Activated T-cell treated with anti-CD3 and anti-CD28 coated beads for 4 hours (primary cell): ENCODE measurements at regions not wholly inside any gene's neighbourhood (a gene's known extent, or its start where the extent isn't known, plus 50 kb on each side); places are given as distances from the start of the nearest gene placed in this dataset.

Experiments used
- DNase-seq: peaks from one replicate; pipeline ENCODE4 v3.0.0-alpha.2; 2020

GRCh38 chr4:141406237-141406636 lies 185.5 kb downstream of the ZNF330 start:
- DNase-seq: no peak

- no peak for DNase-seq
Observed at GRCh38 chr4:141409556-141409955, 188.9 kb downstream of the ZNF330 start.

GRCh38 chr4:141410839-141411238 lies 190.1 kb downstream of the ZNF330 start:
- no peak for DNase-seq

GRCh38 chr4:141411936-141412335 lies 191.2 kb downstream of the ZNF330 start:
- DNase-seq: no peak

GRCh38 chr4:141413366-141413765 lies 192.7 kb downstream of the ZNF330 start:
- DNase-seq: no peak

GRCh38 chr4:141415651-141416050 lies 195.0 kb downstream of the ZNF330 start:
- DNase-seq: no peak

GRCh38 chr4:141416219-141416618 lies 195.5 kb downstream of the ZNF330 start:
- DNase-seq: no peak

- no peak for DNase-seq
Observed at GRCh38 chr4:141416677-141417363, 196.1 kb downstream of the ZNF330 start.

GRCh38 chr4:141417387-141417786 lies 196.7 kb downstream of the ZNF330 start:
- DNase-seq: no peak

GRCh38 chr4:141425124-141425523 lies 204.4 kb downstream of the ZNF330 start:
- DNase-seq: no peak

- DNase-seq: no peak
Observed at GRCh38 chr4:141427726-141428296, 207.1 kb downstream of the ZNF330 start.

GRCh38 chr4:141429933-141430332 lies 206.4 kb upstream of the IL15 start:
- no peak for DNase-seq

- DNase-seq: no peak
Observed at GRCh38 chr4:141430686-141431085, 205.7 kb upstream of the IL15 start.

GRCh38 chr4:141432000-141432712 lies 204.2 kb upstream of the IL15 start:
- DNase-seq: no peak

GRCh38 chr4:141435446-141436225 lies 200.7 kb upstream of the IL15 start:
- no peak for DNase-seq

GRCh38 chr4:141439223-141439622 lies 197.2 kb upstream of the IL15 start:
- no peak for DNase-seq

- DNase-seq: no peak
Observed at GRCh38 chr4:141447761-141448160, 188.6 kb upstream of the IL15 start.

- no peak for DNase-seq
Observed at GRCh38 chr4:141448490-141448889, 187.9 kb upstream of the IL15 start.

GRCh38 chr4:141449927-141450326 lies 186.5 kb upstream of the IL15 start:
- no peak for DNase-seq

- DNase-seq: no peak
Observed at GRCh38 chr4:141455651-141456050, 180.7 kb upstream of the IL15 start.

- DNase-seq: no peak
Observed at GRCh38 chr4:141457653-141458052, 178.7 kb upstream of the IL15 start.

- DNase-seq: no peak
Observed at GRCh38 chr4:141458501-141458900, 177.9 kb upstream of the IL15 start.

GRCh38 chr4:141459020-141459419 lies 177.4 kb upstream of the IL15 start:
- no peak for DNase-seq

- DNase-seq: no peak
Observed at GRCh38 chr4:141462361-141462760, 174.0 kb upstream of the IL15 start.
